Liver (tissue), 8 donors: ENCODE measurements at regions not wholly inside any gene's neighbourhood (a gene's known extent, or its start where the extent isn't known, plus 50 kb on each side); places are given as distances from the start of the nearest gene placed in this dataset.

Source experiments
- DNase-seq: peaks from one replicate; pipeline ENCODE4 v3.0.0-alpha.2; 2017; ENCODE audit warnings: low spot score
- H3K27ac ChIP-seq, 2 donors: one replicate each; pipeline ENCODE4 v1.7.0; 2013; ENCODE audit warnings: inconsistent platforms in 2 of 2, low read length in 2 of 2, control low read depth in 1 of 2, low read depth in 1 of 2, mild to moderate bottlenecking in 1 of 2
- H3K27me3 ChIP-seq, 4 donors: one replicate each; pipeline versions ENCODE4 v1.6.1 to v1.7.0; 2013; ENCODE audit warnings: low read length in 3 of 4, inconsistent platforms in 1 of 4, mild to moderate bottlenecking in 1 of 4, moderate library complexity in 1 of 4; ENCODE audit not compliant: control insufficient read depth in 4 of 4, insufficient read depth in 4 of 4
- H3K36me3 ChIP-seq, 4 donors: one replicate each; pipeline versions ENCODE4 v1.6.1 to v1.7.0; 2013; ENCODE audit warnings: low read length in 3 of 4, mild to moderate bottlenecking in 3 of 4, low read depth in 1 of 4, moderate library complexity in 1 of 4; ENCODE audit not compliant: control insufficient read depth in 4 of 4, insufficient read depth in 3 of 4
- H3K4me1 ChIP-seq, 4 donors: one replicate each; pipeline versions ENCODE4 v1.6.1 to v1.7.0; 2013; ENCODE audit warnings: low read length in 3 of 4, mild to moderate bottlenecking in 3 of 4, moderate library complexity in 1 of 4; ENCODE audit not compliant: control insufficient read depth in 4 of 4, insufficient read depth in 4 of 4
- H3K4me3 ChIP-seq, 3 donors: one replicate each; pipeline versions ENCODE4 v1.6.1 to v1.7.0; 2013; ENCODE audit warnings: low read length in 3 of 3, control low read depth in 1 of 3, low read depth in 1 of 3, mild to moderate bottlenecking in 1 of 3
- H3K9ac ChIP-seq, 2 donors: one replicate each; pipeline ENCODE4 v1.7.0; 2013; ENCODE audit warnings: low read length in 2 of 2, mild to moderate bottlenecking in 2 of 2, moderate library complexity in 2 of 2, control low read depth in 1 of 2, low read depth in 1 of 2
- H3K9me3 ChIP-seq, 4 donors: one replicate each; pipeline versions ENCODE4 v1.6.1 to v1.7.0; 2013; ENCODE audit warnings: low read length in 3 of 4; ENCODE audit not compliant: control insufficient read depth in 4 of 4
- ATF3 ChIP-seq: IDR thresholded peaks from 2 replicates; pipeline ENCODE4 v1.6.1; 2016; ENCODE audit warnings: antibody characterized with exemption
- CTCF ChIP-seq: fragments of 150-350 bp; IDR thresholded peaks from 2 replicates; pipeline ENCODE4 v1.5.1; 2017; ENCODE audit warnings: improper control_type of control experiment, low read depth, low read length; ENCODE audit not compliant: missing input control
- EGR1 ChIP-seq, 2 donors: IDR thresholded peaks; 2 replicates each; pipeline ENCODE4 v1.6.1; 2016 to 2018; ENCODE audit warnings: antibody characterized with exemption in 2 of 2, low read depth in 2 of 2
- FOXA1 ChIP-seq: IDR thresholded peaks from 2 replicates; pipeline ENCODE4 v1.6.1; 2016; ENCODE audit warnings: antibody characterized with exemption
- FOXA2 ChIP-seq: IDR thresholded peaks from 2 replicates; pipeline ENCODE4 v1.6.1; 2016; ENCODE audit warnings: antibody characterized with exemption
- GABPA ChIP-seq, 2 donors: IDR thresholded peaks in 1 of 2; conservative IDR thresholded peaks in 1 of 2; 2 replicates each; pipeline ENCODE4 v1.6.1; 2016; ENCODE audit warnings: antibody characterized with exemption in 2 of 2, mild to moderate bottlenecking in 1 of 2, moderate library complexity in 1 of 2
- HNF4A ChIP-seq, 2 donors: conservative IDR thresholded peaks; 2 replicates each; pipeline ENCODE4 v1.6.1; 2016; ENCODE audit warnings: antibody characterized with exemption in 2 of 2, mild to moderate bottlenecking in 2 of 2
- HNF4G ChIP-seq: IDR thresholded peaks from 2 replicates; pipeline ENCODE4 v1.6.1; 2016; ENCODE audit warnings: antibody characterized with exemption
- JUND ChIP-seq, 2 donors: IDR thresholded peaks; 2 replicates each; pipeline ENCODE4 v1.6.1; 2016; ENCODE audit warnings: antibody characterized with exemption in 2 of 2
- MAX ChIP-seq: IDR thresholded peaks from 2 replicates; pipeline ENCODE4 v1.6.1; 2016; ENCODE audit warnings: antibody characterized with exemption
- NR2F2 ChIP-seq: IDR thresholded peaks from 2 replicates; pipeline ENCODE4 v1.6.1; 2016; ENCODE audit warnings: antibody characterized with exemption
- RAD21 ChIP-seq, 2 donors: IDR thresholded peaks; 2 replicates each; pipeline ENCODE4 v1.6.1; 2016; ENCODE audit warnings: antibody characterized with exemption in 2 of 2, mild to moderate bottlenecking in 2 of 2
- RXRA ChIP-seq, 2 donors: IDR thresholded peaks; 2 replicates each; pipeline ENCODE4 v1.6.1; 2017 to 2018; ENCODE audit warnings: antibody characterized with exemption in 2 of 2, mild to moderate bottlenecking in 1 of 2
- SP1 ChIP-seq: IDR thresholded peaks from 2 replicates; pipeline ENCODE4 v1.6.1; 2018; ENCODE audit warnings: antibody characterized with exemption, mild to moderate bottlenecking
- TAF1 ChIP-seq: conservative IDR thresholded peaks from 2 replicates; pipeline ENCODE4 v1.6.1; 2016; ENCODE audit warnings: antibody characterized with exemption, mild to moderate bottlenecking
- YY1 ChIP-seq: IDR thresholded peaks from 2 replicates; pipeline ENCODE4 v1.6.1; 2016; ENCODE audit warnings: antibody characterized with exemption, mild to moderate bottlenecking
- WGBS: extraction: QIAGEN DNeasy Blood & Tissue Kit; methylation state at CpG from one replicate; pipeline ENCODE4 v1.1.7; 2013; 5-methylcytosine and 5-hydroxymethylcytosine counted together
- TF ChIP-seq, protein P1 (sequence below): IDR thresholded peaks from 2 replicates; pipeline ENCODE4 v1.6.1; 2016; ENCODE audit warnings: antibody characterized with exemption, mild to moderate bottlenecking
- TF ChIP-seq, protein P2 (sequence below): IDR thresholded peaks from 2 replicates; pipeline ENCODE4 v1.6.1; 2016; ENCODE audit warnings: antibody characterized with exemption
- donor health status: healthy.
- donor health status: healthy.
- donor health status: healthy.
- donor health status: healthy.
- donor health status: healthy.

DNA sequence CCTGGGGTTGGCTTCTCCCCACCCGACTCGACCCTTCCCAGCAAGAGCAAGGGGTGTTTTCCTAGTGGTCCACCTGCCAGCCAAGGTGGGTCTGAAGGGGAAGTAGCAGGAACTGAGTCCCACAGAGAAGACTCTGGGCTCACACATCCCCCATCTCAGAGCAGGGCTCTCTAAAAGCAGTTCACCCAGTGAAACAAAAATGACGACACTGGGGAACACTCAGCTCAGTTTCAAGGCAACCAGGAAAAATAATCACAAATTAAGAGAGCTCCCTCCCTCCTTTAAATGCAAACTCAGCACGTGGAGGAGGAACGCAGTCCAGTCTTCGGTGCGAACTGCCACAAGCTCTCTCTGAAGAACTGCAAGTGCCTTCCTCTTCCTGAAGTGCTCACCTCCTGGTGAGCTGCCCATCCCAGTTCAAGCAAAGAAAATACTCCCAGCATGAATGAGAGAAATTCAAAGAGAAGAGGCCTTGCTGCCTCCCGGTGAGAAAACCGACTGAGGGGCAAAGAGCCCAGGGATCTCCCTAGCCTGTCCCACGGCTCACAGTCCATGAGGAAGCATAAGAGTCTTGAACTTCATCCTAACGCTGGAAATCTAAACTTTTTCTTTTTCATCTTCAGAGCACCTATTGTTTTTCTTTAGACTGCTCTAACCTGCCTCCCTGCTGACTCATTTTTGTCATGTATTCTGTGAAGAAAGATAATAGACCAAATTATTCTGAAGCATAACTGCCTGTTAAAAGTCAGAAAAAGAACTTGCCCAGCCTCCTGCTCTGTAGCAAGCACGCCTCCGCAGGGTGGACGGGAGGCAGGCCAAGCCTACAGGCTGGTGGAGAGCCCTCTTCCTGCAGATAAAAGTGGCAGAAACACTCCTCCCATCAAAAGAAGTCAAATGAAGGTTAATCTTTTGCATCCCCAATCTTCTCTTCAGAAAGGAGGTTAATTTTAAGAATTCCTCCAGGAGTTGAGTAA is 281.4 kb downstream of the HHIPL2 start:
- TF ChIP-seq JUND (IDR thresholded peaks at IDR 0.05), result no peak
- TF ChIP-seq HNF4A (conservative IDR thresholded peaks at IDR 0.05), result no peak
- TF ChIP-seq NR2F2, result no peak
- no peak for TF ChIP-seq HNF4G
- TF ChIP-seq YY1, result no peak
- TF ChIP-seq FOXA2, result no peak
- no peak for TF ChIP-seq MAX
- TF ChIP-seq SP1, result no peak
- TF ChIP-seq FOXA1, result no peak
- TF ChIP-seq EGR1 (IDR thresholded peaks at IDR 0.05; ENCODE audit: low read depth in 2 of 2), result no peak
- Histone ChIP-seq H3K27ac (no peak overlapping the region), H3K4me1 (no peaks in the 10 kb centered on the region), H3K9ac (no peak overlapping the region), H3K9me3 (no peaks in the 10 kb centered on the region), H3K27me3 (no peaks in the 10 kb centered on the region), H3K4me3 (no peak overlapping the region), H3K36me3 (no peaks in the 10 kb centered on the region)
- DNase-seq, result no peak
- 61% methylated on average over 14 of the region's 14 CpGs for WGBS

DNA sequence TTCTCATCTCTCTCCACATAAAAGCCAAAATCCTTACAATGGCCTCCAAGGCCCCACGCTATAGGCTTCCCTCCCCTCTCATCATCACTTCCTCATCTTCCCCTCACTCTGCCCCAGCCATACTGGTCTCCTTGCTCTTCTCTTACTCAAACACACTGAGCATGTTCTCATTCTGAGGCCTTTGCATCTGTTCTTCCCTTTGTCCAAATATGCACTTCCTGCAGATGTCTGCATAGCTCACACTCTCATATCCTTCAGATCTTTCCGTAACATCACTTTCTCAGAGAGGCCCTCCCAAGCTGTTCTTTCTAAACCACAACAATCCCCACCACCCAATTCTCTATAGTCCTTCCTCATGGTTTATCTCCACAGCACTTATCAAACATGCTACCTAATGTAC is 284.1 kb downstream of the HHIPL2 start:
- 84% methylated on average over 2 of the region's 2 CpGs for WGBS
- Histone ChIP-seq H3K4me3 (no peak overlapping the region), H3K4me1 (no peaks in the 10 kb centered on the region), H3K9me3 (no peaks in the 10 kb centered on the region), H3K9ac (no peak overlapping the region), H3K36me3 (no peaks in the 10 kb centered on the region), H3K27me3 (no peaks in the 10 kb centered on the region), H3K27ac (no peak overlapping the region)
- DNase-seq, result no peak
- TF ChIP-seq RAD21 (IDR thresholded peaks at IDR 0.05), result no peak
- TF ChIP-seq RXRA (IDR thresholded peaks at IDR 0.05), result no peak
- TF ChIP-seq ATF3, result no peak
- TF ChIP-seq FOXA1, result no peak
- no peak for TF ChIP-seq SP1
- no peak for TF ChIP-seq HNF4G
- TF ChIP-seq, protein P1, sequence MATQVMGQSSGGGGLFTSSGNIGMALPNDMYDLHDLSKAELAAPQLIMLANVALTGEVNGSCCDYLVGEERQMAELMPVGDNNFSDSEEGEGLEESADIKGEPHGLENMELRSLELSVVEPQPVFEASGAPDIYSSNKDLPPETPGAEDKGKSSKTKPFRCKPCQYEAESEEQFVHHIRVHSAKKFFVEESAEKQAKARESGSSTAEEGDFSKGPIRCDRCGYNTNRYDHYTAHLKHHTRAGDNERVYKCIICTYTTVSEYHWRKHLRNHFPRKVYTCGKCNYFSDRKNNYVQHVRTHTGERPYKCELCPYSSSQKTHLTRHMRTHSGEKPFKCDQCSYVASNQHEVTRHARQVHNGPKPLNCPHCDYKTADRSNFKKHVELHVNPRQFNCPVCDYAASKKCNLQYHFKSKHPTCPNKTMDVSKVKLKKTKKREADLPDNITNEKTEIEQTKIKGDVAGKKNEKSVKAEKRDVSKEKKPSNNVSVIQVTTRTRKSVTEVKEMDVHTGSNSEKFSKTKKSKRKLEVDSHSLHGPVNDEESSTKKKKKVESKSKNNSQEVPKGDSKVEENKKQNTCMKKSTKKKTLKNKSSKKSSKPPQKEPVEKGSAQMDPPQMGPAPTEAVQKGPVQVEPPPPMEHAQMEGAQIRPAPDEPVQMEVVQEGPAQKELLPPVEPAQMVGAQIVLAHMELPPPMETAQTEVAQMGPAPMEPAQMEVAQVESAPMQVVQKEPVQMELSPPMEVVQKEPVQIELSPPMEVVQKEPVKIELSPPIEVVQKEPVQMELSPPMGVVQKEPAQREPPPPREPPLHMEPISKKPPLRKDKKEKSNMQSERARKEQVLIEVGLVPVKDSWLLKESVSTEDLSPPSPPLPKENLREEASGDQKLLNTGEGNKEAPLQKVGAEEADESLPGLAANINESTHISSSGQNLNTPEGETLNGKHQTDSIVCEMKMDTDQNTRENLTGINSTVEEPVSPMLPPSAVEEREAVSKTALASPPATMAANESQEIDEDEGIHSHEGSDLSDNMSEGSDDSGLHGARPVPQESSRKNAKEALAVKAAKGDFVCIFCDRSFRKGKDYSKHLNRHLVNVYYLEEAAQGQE, result no peak
- TF ChIP-seq YY1, result no peak
- TF ChIP-seq, protein P2, sequence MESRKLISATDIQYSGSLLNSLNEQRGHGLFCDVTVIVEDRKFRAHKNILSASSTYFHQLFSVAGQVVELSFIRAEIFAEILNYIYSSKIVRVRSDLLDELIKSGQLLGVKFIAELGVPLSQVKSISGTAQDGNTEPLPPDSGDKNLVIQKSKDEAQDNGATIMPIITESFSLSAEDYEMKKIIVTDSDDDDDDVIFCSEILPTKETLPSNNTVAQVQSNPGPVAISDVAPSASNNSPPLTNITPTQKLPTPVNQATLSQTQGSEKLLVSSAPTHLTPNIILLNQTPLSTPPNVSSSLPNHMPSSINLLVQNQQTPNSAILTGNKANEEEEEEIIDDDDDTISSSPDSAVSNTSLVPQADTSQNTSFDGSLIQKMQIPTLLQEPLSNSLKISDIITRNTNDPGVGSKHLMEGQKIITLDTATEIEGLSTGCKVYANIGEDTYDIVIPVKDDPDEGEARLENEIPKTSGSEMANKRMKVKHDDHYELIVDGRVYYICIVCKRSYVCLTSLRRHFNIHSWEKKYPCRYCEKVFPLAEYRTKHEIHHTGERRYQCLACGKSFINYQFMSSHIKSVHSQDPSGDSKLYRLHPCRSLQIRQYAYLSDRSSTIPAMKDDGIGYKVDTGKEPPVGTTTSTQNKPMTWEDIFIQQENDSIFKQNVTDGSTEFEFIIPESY, result no peak
- TF ChIP-seq HNF4A (conservative IDR thresholded peaks at IDR 0.05), result no peak
- no peak for TF ChIP-seq TAF1
- TF ChIP-seq NR2F2, result no peak
- TF ChIP-seq EGR1 (IDR thresholded peaks at IDR 0.05; ENCODE audit: low read depth in 2 of 2), result no peak
- no peak for TF ChIP-seq FOXA2
- no peak for TF ChIP-seq GABPA (IDR thresholded peaks at IDR 0.05 in 1 of 2, conservative IDR thresholded peaks at IDR 0.05 in 1 of 2)
- TF ChIP-seq MAX, result no peak
- TF ChIP-seq JUND (IDR thresholded peaks at IDR 0.05), result no peak
- TF ChIP-seq CTCF, result no peak
